LHCN-M2 (cell line): ENCODE measurements at regions not wholly inside any gene's neighbourhood (a gene's known extent, or its start where the extent isn't known, plus 50 kb on each side); places are given as distances from the start of the nearest gene placed in this dataset.
A peak's percentile ranks its signal among the peaks of the same experiment; 100 is the strongest.
"Not testable (repeated sequence)": the region's sequence is repeated elsewhere in the genome, so short reads cannot be mapped to it uniquely, and the experiment has no call there.

Source experiments
- DNase-seq: peaks from one replicate; pipeline ENCODE4 v3.0.0-alpha.2; 2012; ENCODE audit warnings: low read depth

- DNase-seq = no peak
These were observed 140.1 kb downstream of the ANXA2 start for GRCh38 chr15:60257591-60258159.

DNA sequence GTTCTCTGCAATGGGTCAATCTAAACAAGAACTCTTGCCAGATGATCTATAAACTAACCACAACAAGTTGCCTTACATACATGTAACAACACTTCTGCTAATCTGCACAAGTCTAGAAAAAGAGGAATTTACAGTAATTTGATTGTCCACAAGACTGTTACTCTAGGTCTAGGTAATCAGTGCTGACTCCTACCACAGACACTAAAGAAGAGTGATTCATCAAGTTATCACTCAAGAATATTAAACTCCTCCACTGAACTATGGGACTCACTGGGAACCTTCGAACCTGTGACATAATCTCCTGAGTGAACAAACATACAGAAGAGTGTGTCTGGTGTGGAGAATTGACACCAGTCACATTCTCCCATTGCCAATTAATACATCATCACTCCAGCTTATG is 138.3 kb downstream of the ANXA2 start:
- no peak for DNase-seq

GRCh38 chr15:60264088-60264487 is 133.7 kb downstream of the ANXA2 start:
- no peak for DNase-seq

- no peak for DNase-seq
These were observed 133.2 kb downstream of the ANXA2 start for GRCh38 chr15:60264566-60264965.

GRCh38 chr15:60265057-60265456 is 132.7 kb downstream of the ANXA2 start:
- DNase-seq = no peak

DNA sequence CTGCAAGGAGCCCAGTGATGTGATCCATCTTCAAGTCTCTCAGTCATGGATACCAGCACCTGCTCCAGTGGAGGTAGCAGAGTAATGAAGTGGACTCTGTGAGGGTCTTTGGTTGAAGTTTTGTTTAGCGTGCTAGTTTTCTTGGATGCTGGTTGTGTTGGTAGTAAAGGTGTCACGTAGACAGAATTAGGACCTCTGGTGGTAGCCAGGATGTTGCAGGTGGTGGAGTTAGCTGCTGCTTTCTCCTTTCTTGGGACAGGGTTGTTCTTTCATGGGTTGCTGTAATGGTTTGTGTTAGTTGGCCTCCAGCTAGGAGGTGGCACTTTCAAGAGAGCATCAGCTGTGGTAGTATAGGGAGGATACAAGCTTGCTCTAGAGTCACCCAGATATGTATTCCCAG is 125.2 kb downstream of the ANXA2 start:
- no peak for DNase-seq

DNA sequence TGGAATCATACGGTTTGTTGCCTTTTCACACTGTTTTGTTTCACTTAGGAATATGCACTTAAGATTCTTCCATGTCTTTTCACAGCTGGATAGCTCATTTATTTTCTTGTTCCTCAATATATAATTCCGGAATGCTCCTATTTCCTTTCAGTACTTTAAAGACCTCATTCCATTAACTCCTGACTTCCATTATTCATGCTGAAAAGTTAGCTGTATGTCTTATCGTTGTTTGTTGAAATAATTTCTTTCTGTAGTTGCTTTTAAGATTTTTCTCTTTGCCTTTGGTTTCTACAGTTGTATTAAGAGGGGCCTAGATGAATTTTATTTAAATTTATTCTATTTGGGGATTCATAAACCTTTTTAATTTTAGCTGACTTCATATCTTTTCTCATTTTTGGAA is 122.2 kb downstream of the ANXA2 start:
- no peak for DNase-seq

- DNase-seq = no peak
These were observed 118.9 kb downstream of the ANXA2 start for GRCh38 chr15:60278879-60279278.

GRCh38 chr15:60280259-60280658 is 117.5 kb downstream of the ANXA2 start:
- no peak for DNase-seq

DNA sequence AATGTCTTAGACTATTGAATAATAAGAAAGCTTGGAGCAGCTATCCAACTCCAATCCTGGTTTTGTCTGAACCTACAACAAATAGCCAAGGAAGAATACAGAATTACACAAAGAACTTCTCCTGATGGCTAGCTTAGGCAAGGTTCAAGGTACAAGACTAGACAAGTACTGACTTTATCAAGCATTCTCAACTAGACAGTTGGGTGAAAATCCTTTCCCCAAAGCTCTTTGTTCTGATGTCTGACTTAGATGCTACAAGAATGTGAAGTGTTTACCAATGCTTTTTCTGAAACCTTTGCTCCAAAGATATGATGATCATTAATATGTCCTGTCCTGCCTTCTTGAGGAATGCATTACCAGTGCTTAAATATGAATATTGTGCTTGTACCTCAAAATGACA is 113.8 kb downstream of the ANXA2 start:
- DNase-seq = no peak

DNA sequence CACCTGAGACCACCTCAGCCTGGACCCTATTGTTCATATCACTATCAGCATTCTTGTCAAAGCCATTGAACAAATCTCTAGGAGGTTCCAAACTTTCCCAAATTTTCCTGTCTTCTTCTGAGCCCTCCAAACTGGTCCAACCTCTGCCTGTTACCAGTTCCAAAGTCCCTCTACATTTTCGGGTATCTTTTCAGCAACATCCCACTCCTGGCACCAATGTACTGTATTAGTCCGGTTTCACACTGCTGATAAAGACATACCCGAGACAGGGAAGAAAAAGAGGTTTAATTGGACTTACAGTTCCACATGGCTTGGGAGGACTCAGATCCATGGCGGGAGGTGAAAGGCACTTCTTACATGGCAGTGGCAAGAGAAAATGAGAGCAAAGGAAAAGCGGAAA is 101.9 kb downstream of the ANXA2 start:
- DNase-seq = not testable (repeated sequence)

DNA sequence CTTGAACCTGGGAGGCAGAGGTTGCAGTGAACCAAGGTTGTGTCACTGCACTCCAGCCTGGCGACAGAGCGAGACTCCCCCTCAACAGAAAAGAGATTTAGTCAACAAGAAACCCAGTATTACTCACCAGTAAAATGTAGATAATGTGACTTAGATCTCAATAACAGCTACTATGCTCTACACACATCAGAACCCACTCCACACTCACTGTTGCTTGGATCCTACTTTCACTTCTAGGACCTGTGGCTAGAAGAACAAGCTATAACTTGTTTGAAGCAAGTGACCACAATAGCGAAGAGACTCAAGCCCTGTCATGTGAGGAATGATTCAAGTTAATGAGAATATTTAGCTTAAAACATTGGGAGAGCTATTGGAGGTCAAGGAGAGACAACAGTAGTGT is 100.7 kb downstream of the ANXA2 start:
- peak; percentile 6 for DNase-seq
